VCaP (cell line): ENCODE measurements at regions not wholly inside any gene's neighbourhood (a gene's known extent, or its start where the extent isn't known, plus 50 kb on each side); places are given as distances from the start of the nearest gene placed in this dataset.

Source experiments
- H3K27ac ChIP-seq: fragments of 450-650 bp; 2 replicates; pipeline ENCODE4 v1.5.1; 2017
- CTCF ChIP-seq: fragments of 450-650 bp; conservative IDR thresholded peaks from 2 replicates; pipeline ENCODE4 v1.5.1; 2017; ENCODE audit warnings: mild to moderate bottlenecking, moderate library complexity

- H3K27ac ChIP-seq = no peak overlapping the region
- no peak for TF ChIP-seq CTCF
Observed at GRCh38 chr2:188089901-188090300, 201.8 kb upstream of the GULP1 start.

GRCh38 chr2:188091220-188091619 is 200.5 kb upstream of the GULP1 start:
- TF ChIP-seq CTCF = no peak
- H3K27ac ChIP-seq = no peak overlapping the region

- TF ChIP-seq CTCF = no peak
- H3K27ac ChIP-seq = no peak overlapping the region
Observed at GRCh38 chr2:188092734-188093133, 198.9 kb upstream of the GULP1 start.

- no peak for TF ChIP-seq CTCF
Observed at GRCh38 chr2:188096910-188097309, 194.8 kb upstream of the GULP1 start.

GRCh38 chr2:188102881-188103280 is 188.8 kb upstream of the GULP1 start:
- H3K27ac ChIP-seq = no peak overlapping the region
- no peak for TF ChIP-seq CTCF

More at GRCh38 chr2:188096910-188097309, 194.8 kb upstream of the GULP1 start:
- H3K27ac ChIP-seq = no peak overlapping the region

GRCh38 chr2:188114014-188114413 is 177.7 kb upstream of the GULP1 start:
- no peak for TF ChIP-seq CTCF
- no peak overlapping the region for H3K27ac ChIP-seq

GRCh38 chr2:188117706-188118105 is 174.0 kb upstream of the GULP1 start:
- no peak for TF ChIP-seq CTCF
- H3K27ac ChIP-seq = no peak overlapping the region

- H3K27ac ChIP-seq = no peak overlapping the region
- no peak for TF ChIP-seq CTCF
Observed at GRCh38 chr2:188118431-188118830, 173.2 kb upstream of the GULP1 start.
